Right cardiac atrium (tissue), 5 donors: ENCODE measurements at regions not wholly inside any gene's neighbourhood (a gene's known extent, or its start where the extent isn't known, plus 50 kb on each side); places are given as distances from the start of the nearest gene placed in this dataset.

ENCODE experiments used
- ATAC-seq, 2 donors: fragments of 200-7000 bp; cut with Tn5 transposase; one replicate each; pipeline versions ENCODE4 v1.8.0 to v1.9.1; 2020; ENCODE audit warnings: moderate library complexity in 2 of 2, mild to moderate bottlenecking in 1 of 2
- DNase-seq, 3 donors: peaks; one replicate each; pipeline ENCODE4 v3.0.0-alpha.2; 2020
- H3K27ac ChIP-seq: one replicate; pipeline ENCODE4 v1.5.1; 2013; ENCODE audit warnings: mild to moderate bottlenecking, low read length, control low read depth, moderate library complexity
- H3K27me3 ChIP-seq: one replicate; pipeline ENCODE4 v1.6.1; 2013; ENCODE audit not compliant: control insufficient read depth, insufficient read depth
- H3K4me1 ChIP-seq: one replicate; pipeline ENCODE4 v1.6.1; 2013; ENCODE audit warnings: low read length; ENCODE audit not compliant: control insufficient read depth, insufficient read depth
- H3K4me3 ChIP-seq: one replicate; pipeline ENCODE4 v1.5.1; 2013; ENCODE audit warnings: low read length, control low read depth
- H3K9me3 ChIP-seq: one replicate; pipeline ENCODE4 v1.6.1; 2013; ENCODE audit warnings: low read length; ENCODE audit not compliant: control insufficient read depth
- WGBS: extraction: QIAGEN DNeasy Blood & Tissue Kit; methylation state at CpG from one replicate; pipeline ENCODE4 v1.1.7; 2013; 5-methylcytosine and 5-hydroxymethylcytosine counted together
- intact Hi-C, 4 donors: fragments of 100-400 bp; cut with DNase I; formaldehyde crosslinking; loops; one replicate each; pipeline versions ENCODE4 v1.11.0 to v1.14.0; 2022 to 2023
- donor health status: healthy with polysubstance abuse.
- donor health status: DM: no; HTN: yes; CAD: no.
- donor health status: DM: no; HTN: no; CAD: no.
- donor health status: DM: no; HTN: yes; CAD: no; lungs with severe emphysema.
- donor health status: DM: yes; HTN: yes; CAD: no.

GRCh38 chr11:69356703-69357457 is 62.9 kb downstream of the MYEOV start:
- Histone ChIP-seq H3K9me3 (no peaks in the 10 kb centered on the region), H3K4me1 (no peaks in the 10 kb centered on the region), H3K27me3 (no peaks in the 10 kb centered on the region), H3K27ac (no peak overlapping the region), H3K4me3 (no peak overlapping the region)
- ATAC-seq (peak in 1 of 2 donors; percentile 28), DNase-seq (no peak)
- WGBS: 76% methylated on average over 15 of the region's 15 CpGs
- intact Hi-C loops: no loop called here

GRCh38 chr11:69357458-69358397 is 63.8 kb downstream of the MYEOV start:
- no peaks in the 10 kb centered on the region for H3K27me3 ChIP-seq
- 86% methylated on average over 18 of the region's 18 CpGs for WGBS
- H3K4me1 ChIP-seq: no peaks in the 10 kb centered on the region
- DNase-seq (no peak), ATAC-seq (peak in 1 of 2 donors; percentile 15)
- intact Hi-C loops: no loop called here
- no peak overlapping the region for H3K4me3 ChIP-seq
- no peaks in the 10 kb centered on the region for H3K9me3 ChIP-seq
- H3K27ac ChIP-seq: no peak overlapping the region

- Histone ChIP-seq H3K4me1 (no peaks in the 10 kb centered on the region), H3K4me3 (no peak overlapping the region), H3K27ac (no peak overlapping the region), H3K9me3 (no peaks in the 10 kb centered on the region), H3K27me3 (no peaks in the 10 kb centered on the region)
- ATAC-seq (no peak), DNase-seq (no peak)
- intact Hi-C loops: no loop called here
- 92% methylated on average over 8 of the region's 8 CpGs for WGBS
Observed at GRCh38 chr11:69358398-69359020, 64.6 kb downstream of the MYEOV start.

GRCh38 chr11:69359735-69360480 is 66.0 kb downstream of the MYEOV start:
- Histone ChIP-seq H3K27me3 (no peaks in the 10 kb centered on the region), H3K27ac (no peak overlapping the region), H3K9me3 (no peaks in the 10 kb centered on the region), H3K4me3 (no peak overlapping the region), H3K4me1 (no peaks in the 10 kb centered on the region)
- intact Hi-C loops: no loop called here
- ATAC-seq (no peak), DNase-seq (no peak)
- 80% methylated on average over 5 of the region's 5 CpGs for WGBS

- Histone ChIP-seq H3K9me3 (no peaks in the 10 kb centered on the region), H3K27me3 (no peaks in the 10 kb centered on the region), H3K4me3 (no peak overlapping the region), H3K27ac (no peak overlapping the region), H3K4me1 (no peaks in the 10 kb centered on the region)
- ATAC-seq: peak in 1 of 2 donors; percentile 27
- intact Hi-C loops: no loop called here
- 90% methylated on average over 3 of the region's 3 CpGs for WGBS
- no peak for DNase-seq
Observed at GRCh38 chr11:69360606-69361005, 66.7 kb downstream of the MYEOV start.

- no peaks in the 10 kb centered on the region for H3K9me3 ChIP-seq
- no peaks in the 10 kb centered on the region for H3K4me1 ChIP-seq
- no peak overlapping the region for H3K4me3 ChIP-seq
- intact Hi-C loops: no loop called here
- no peak for DNase-seq
- H3K27me3 ChIP-seq: no peaks in the 10 kb centered on the region
- H3K27ac ChIP-seq: no peak overlapping the region
- peak in 1 of 2 donors; percentile 61 for ATAC-seq
- WGBS: 82% methylated on average over 6 of the region's 6 CpGs
Observed at GRCh38 chr11:69361048-69361447, 67.1 kb downstream of the MYEOV start.

- no peaks in the 10 kb centered on the region for H3K27me3 ChIP-seq
- H3K4me3 ChIP-seq: no peak overlapping the region
- H3K9me3 ChIP-seq: no peaks in the 10 kb centered on the region
- no peak overlapping the region for H3K27ac ChIP-seq
- 85% methylated on average over 9 of the region's 9 CpGs for WGBS
- H3K4me1 ChIP-seq: no peaks in the 10 kb centered on the region
- intact Hi-C loops: no loop called here
- ATAC-seq: no peak
- no peak for DNase-seq
Observed at GRCh38 chr11:69361466-69361865, 67.5 kb downstream of the MYEOV start.

GRCh38 chr11:69362315-69362714 is 68.4 kb downstream of the MYEOV start:
- Histone ChIP-seq H3K4me1 (no peaks in the 10 kb centered on the region), H3K9me3 (no peaks in the 10 kb centered on the region), H3K27ac (no peak overlapping the region), H3K27me3 (no peaks in the 10 kb centered on the region), H3K4me3 (no peak overlapping the region)
- ATAC-seq: no peak
- DNase-seq: no peak
- intact Hi-C loops: no loop called here
- WGBS: 83% methylated on average over 3 of the region's 3 CpGs

GRCh38 chr11:69364921-69365320 is 71.0 kb downstream of the MYEOV start:
- WGBS: 62% methylated on average over 4 of the region's 4 CpGs
- H3K9me3 ChIP-seq: no peaks in the 10 kb centered on the region
- no peak for DNase-seq
- H3K4me3 ChIP-seq: no peak overlapping the region
- H3K4me1 ChIP-seq: no peaks in the 10 kb centered on the region
- H3K27me3 ChIP-seq: no peaks in the 10 kb centered on the region
- ATAC-seq: no peak
- intact Hi-C loops: no loop called here
- H3K27ac ChIP-seq: no peak overlapping the region

- Histone ChIP-seq H3K27me3 (no peaks in the 10 kb centered on the region), H3K9me3 (no peaks in the 10 kb centered on the region), H3K4me1 (no peaks in the 10 kb centered on the region), H3K4me3 (no peak overlapping the region), H3K27ac (no peak overlapping the region)
- WGBS: 72% methylated on average over 4 of the region's 4 CpGs
- ATAC-seq (no peak), DNase-seq (no peak)
- intact Hi-C loops: no loop called here
Observed at GRCh38 chr11:69365558-69365957, 71.6 kb downstream of the MYEOV start.
